Left ventricle myocardium inferior (tissue), 1 donor: ENCODE measurements at regions not wholly inside any gene's neighbourhood (a gene's known extent, or its start where the extent isn't known, plus 50 kb on each side); places are given as distances from the start of the nearest gene placed in this dataset.

Experiments used
- DNase-seq: peaks from one replicate; pipeline ENCODE4 v3.0.0-alpha.2; 2020
- H3K27ac ChIP-seq: fragments of 200-600 bp; replicated peaks from 2 replicates; pipeline ENCODE4 v1.8.0; 2021
- H3K27me3 ChIP-seq: fragments of 200-600 bp; 2 replicates; pipeline ENCODE4 v1.8.0; 2021; ENCODE audit warnings: low read depth
- H3K36me3 ChIP-seq: fragments of 200-600 bp; 2 replicates; pipeline ENCODE4 v1.8.0; 2021
- H3K4me1 ChIP-seq: fragments of 200-600 bp; 2 replicates; pipeline ENCODE4 v1.8.0; 2021
- H3K4me3 ChIP-seq: fragments of 200-600 bp; 2 replicates; pipeline ENCODE4 v1.8.0; 2021; ENCODE audit warnings: mild to moderate bottlenecking, moderate library complexity
- H3K9me3 ChIP-seq: fragments of 200-600 bp; replicated peaks from 2 replicates; pipeline ENCODE4 v1.8.0; 2021
- intact Hi-C: fragments of 100-400 bp; cut with micrococcal nuclease; formaldehyde crosslinking; loops from one replicate; pipeline ENCODE4 v1.11.0; 2022
- TF ChIP-seq, protein P1 (sequence below): fragments of 200-600 bp; IDR thresholded peaks from 2 replicates; pipeline ENCODE4 v1.8.0; 2021; ENCODE audit warnings: antibody characterized with exemption, mild to moderate bottlenecking, borderline replicate concordance
- donor health status: DM: no; HTN: yes; CAD: no; lungs with severe emphysema.

DNA sequence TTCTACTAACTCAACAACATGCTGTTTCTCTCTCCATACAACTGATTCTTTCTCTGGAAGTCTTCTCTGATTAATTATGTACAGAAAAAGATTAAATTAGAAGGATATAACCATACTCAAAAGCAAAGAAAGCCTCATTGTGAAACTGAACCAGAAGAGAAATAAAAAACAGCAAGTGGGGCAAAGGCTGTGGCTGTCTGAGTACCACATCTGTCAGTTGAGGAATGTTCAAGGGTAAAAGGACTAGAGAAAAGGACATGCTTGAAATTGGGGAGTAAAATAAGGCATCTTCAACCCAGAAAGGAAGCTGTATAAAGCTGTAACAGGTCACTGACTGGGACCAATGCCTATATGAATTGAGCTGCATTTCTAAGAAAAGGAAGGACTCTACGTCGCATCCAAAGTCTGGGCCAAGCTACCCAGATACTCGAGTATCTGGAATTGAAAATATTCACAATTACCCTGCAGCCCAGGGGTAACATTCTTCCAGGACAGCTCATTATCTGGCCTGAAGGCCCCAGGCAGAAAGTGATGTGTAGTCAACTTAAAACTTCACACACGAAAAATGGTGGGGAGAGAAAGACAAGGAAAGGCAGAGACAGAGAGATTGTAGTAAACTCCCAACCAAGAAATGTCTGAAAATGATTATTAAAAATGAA, 356.0 kb upstream of the GALNT5 start:
- Histone ChIP-seq H3K27ac (no peak overlapping the region), H3K4me3 (no peak overlapping the region), H3K36me3 (no peaks in the 10 kb centered on the region), H3K4me1 (no peaks in the 10 kb centered on the region), H3K9me3 (peaks cover 9% of the 10 kb centered on the region), H3K27me3 (no peaks in the 10 kb centered on the region)
- TF ChIP-seq, protein P1, sequence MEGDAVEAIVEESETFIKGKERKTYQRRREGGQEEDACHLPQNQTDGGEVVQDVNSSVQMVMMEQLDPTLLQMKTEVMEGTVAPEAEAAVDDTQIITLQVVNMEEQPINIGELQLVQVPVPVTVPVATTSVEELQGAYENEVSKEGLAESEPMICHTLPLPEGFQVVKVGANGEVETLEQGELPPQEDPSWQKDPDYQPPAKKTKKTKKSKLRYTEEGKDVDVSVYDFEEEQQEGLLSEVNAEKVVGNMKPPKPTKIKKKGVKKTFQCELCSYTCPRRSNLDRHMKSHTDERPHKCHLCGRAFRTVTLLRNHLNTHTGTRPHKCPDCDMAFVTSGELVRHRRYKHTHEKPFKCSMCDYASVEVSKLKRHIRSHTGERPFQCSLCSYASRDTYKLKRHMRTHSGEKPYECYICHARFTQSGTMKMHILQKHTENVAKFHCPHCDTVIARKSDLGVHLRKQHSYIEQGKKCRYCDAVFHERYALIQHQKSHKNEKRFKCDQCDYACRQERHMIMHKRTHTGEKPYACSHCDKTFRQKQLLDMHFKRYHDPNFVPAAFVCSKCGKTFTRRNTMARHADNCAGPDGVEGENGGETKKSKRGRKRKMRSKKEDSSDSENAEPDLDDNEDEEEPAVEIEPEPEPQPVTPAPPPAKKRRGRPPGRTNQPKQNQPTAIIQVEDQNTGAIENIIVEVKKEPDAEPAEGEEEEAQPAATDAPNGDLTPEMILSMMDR: no peak
- DNase-seq: no peak
- intact Hi-C loops: no loop called here

GRCh38 chr2:156903335-156903734, 354.2 kb upstream of the GALNT5 start:
- Histone ChIP-seq H3K27me3 (no peaks in the 10 kb centered on the region), H3K4me3 (no peak overlapping the region), H3K4me1 (no peaks in the 10 kb centered on the region), H3K36me3 (no peaks in the 10 kb centered on the region), H3K27ac (no peak overlapping the region), H3K9me3 (peaks cover 9% of the 10 kb centered on the region)
- TF ChIP-seq, protein P1: no peak
- intact Hi-C loops: no loop called here
- no peak for DNase-seq

DNA sequence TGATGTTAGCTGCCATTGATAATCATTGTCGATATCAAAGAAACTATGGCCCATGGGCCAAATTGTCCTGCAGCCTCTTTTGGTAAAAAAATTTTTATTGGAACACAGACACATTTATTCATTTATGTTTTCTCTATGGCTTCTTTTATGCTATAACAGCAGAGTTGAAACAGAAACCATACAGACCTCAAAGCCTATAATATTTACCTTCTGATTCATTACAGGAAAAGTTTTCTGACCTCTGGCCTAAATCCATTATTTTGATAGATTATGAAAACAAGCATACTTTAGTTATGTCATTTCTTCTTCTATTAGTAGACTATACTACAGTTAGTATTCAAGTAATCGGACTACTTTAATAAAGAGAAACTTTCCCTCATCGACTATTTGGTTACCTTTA, 349.7 kb upstream of the GALNT5 start:
- no peaks in the 10 kb centered on the region for H3K27me3 ChIP-seq

GRCh38 chr2:156908825-156909224, 348.7 kb upstream of the GALNT5 start:
- Histone ChIP-seq H3K4me1 (no peaks in the 10 kb centered on the region), H3K9me3 (no peaks in the 10 kb centered on the region), H3K27ac (no peak overlapping the region), H3K4me3 (no peak overlapping the region), H3K27me3 (no peaks in the 10 kb centered on the region), H3K36me3 (no peaks in the 10 kb centered on the region)
- intact Hi-C loops: no loop called here
- DNase-seq: no peak
- TF ChIP-seq, protein P1: no peak

More for the DNA sequence above, 349.7 kb upstream of the GALNT5 start:
- no peak for DNase-seq
- H3K4me1 ChIP-seq: no peaks in the 10 kb centered on the region
- no peaks in the 10 kb centered on the region for H3K36me3 ChIP-seq
- no peak overlapping the region for H3K27ac ChIP-seq
- H3K9me3 ChIP-seq: no peaks in the 10 kb centered on the region
- TF ChIP-seq, protein P1: no peak
- no peak overlapping the region for H3K4me3 ChIP-seq
- intact Hi-C loops: no loop called here

GRCh38 chr2:156909983-156910382, 347.5 kb upstream of the GALNT5 start:
- intact Hi-C loops: no loop called here
- no peaks in the 10 kb centered on the region for H3K27me3 ChIP-seq
- DNase-seq: no peak
- H3K9me3 ChIP-seq: no peaks in the 10 kb centered on the region
- H3K4me1 ChIP-seq: no peaks in the 10 kb centered on the region
- no peak overlapping the region for H3K27ac ChIP-seq
- no peak overlapping the region for H3K4me3 ChIP-seq
- no peaks in the 10 kb centered on the region for H3K36me3 ChIP-seq
- TF ChIP-seq, protein P1: no peak
